Liver (tissue), 3 donors: ENCODE measurements at regions not wholly inside any gene's neighbourhood (a gene's known extent, or its start where the extent isn't known, plus 50 kb on each side); places are given as distances from the start of the nearest gene placed in this dataset.

Source experiments
- FOXA2 ChIP-seq: IDR thresholded peaks from 2 replicates; pipeline ENCODE4 v1.6.1; 2016; ENCODE audit warnings: antibody characterized with exemption
- GABPA ChIP-seq, 2 donors: IDR thresholded peaks in 1 of 2; conservative IDR thresholded peaks in 1 of 2; 2 replicates each; pipeline ENCODE4 v1.6.1; 2016; ENCODE audit warnings: antibody characterized with exemption in 2 of 2, mild to moderate bottlenecking in 1 of 2, moderate library complexity in 1 of 2
- HNF4A ChIP-seq, 2 donors: conservative IDR thresholded peaks; 2 replicates each; pipeline ENCODE4 v1.6.1; 2016; ENCODE audit warnings: antibody characterized with exemption in 2 of 2, mild to moderate bottlenecking in 2 of 2
- JUND ChIP-seq, 2 donors: IDR thresholded peaks; 2 replicates each; pipeline ENCODE4 v1.6.1; 2016; ENCODE audit warnings: antibody characterized with exemption in 2 of 2
- MAX ChIP-seq: IDR thresholded peaks from 2 replicates; pipeline ENCODE4 v1.6.1; 2016; ENCODE audit warnings: antibody characterized with exemption
- NR2F2 ChIP-seq: IDR thresholded peaks from 2 replicates; pipeline ENCODE4 v1.6.1; 2016; ENCODE audit warnings: antibody characterized with exemption
- RAD21 ChIP-seq, 2 donors: IDR thresholded peaks; 2 replicates each; pipeline ENCODE4 v1.6.1; 2016; ENCODE audit warnings: antibody characterized with exemption in 2 of 2, mild to moderate bottlenecking in 2 of 2
- REST ChIP-seq: IDR thresholded peaks from 2 replicates; pipeline ENCODE4 v1.6.1; 2016; ENCODE audit warnings: antibody characterized with exemption, mild to moderate bottlenecking
- YY1 ChIP-seq: IDR thresholded peaks from 2 replicates; pipeline ENCODE4 v1.6.1; 2016; ENCODE audit warnings: antibody characterized with exemption, mild to moderate bottlenecking
- TF ChIP-seq, protein P1 (sequence below): fragments of 150-350 bp; IDR thresholded peaks from 2 replicates; pipeline ENCODE4 v1.5.1; 2017; ENCODE audit warnings: improper control_type of control experiment, low read depth, low read length; ENCODE audit not compliant: missing input control
- donor health status: healthy.
- donor health status: healthy.

DNA sequence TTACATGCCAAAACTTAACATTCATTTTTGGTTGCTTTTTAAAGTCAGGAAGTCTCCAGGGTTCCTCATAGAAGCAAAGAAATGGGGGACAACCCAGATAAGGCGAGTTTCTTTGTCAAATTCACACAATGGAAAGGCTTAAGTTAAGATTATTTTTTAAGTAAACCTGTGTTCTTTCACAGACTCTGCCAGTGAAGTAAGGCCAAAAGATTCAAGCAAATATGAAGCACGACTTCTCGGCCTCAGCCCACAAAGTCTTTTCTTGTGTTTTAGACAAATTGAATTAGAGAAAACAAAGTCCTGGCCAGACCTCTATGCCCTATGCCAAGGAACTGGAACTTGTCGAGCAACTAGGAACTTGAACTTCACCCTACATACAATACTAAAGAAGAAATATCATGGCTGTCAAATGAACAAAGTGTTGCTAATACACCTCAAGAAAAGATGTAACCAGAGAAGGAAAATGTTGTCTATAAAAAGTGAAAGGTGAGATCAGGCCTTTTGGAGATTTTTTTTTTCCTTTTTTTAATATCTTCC is 540.0 kb upstream of the JARID2 start:
- TF ChIP-seq, protein P1, sequence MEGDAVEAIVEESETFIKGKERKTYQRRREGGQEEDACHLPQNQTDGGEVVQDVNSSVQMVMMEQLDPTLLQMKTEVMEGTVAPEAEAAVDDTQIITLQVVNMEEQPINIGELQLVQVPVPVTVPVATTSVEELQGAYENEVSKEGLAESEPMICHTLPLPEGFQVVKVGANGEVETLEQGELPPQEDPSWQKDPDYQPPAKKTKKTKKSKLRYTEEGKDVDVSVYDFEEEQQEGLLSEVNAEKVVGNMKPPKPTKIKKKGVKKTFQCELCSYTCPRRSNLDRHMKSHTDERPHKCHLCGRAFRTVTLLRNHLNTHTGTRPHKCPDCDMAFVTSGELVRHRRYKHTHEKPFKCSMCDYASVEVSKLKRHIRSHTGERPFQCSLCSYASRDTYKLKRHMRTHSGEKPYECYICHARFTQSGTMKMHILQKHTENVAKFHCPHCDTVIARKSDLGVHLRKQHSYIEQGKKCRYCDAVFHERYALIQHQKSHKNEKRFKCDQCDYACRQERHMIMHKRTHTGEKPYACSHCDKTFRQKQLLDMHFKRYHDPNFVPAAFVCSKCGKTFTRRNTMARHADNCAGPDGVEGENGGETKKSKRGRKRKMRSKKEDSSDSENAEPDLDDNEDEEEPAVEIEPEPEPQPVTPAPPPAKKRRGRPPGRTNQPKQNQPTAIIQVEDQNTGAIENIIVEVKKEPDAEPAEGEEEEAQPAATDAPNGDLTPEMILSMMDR = no peak
- TF ChIP-seq RAD21 (IDR thresholded peaks at IDR 0.05) (no peak), GABPA (IDR thresholded peaks at IDR 0.05 in 1 of 2, conservative IDR thresholded peaks at IDR 0.05 in 1 of 2) (no peak), NR2F2 (no peak), YY1 (no peak), REST (no peak), HNF4A (conservative IDR thresholded peaks at IDR 0.05) (no peak), FOXA2 (no peak), MAX (no peak), JUND (IDR thresholded peaks at IDR 0.05) (no peak)
